ENCODE measurements at regions not wholly inside any gene's neighbourhood (a gene's known extent, or its start where the extent isn't known, plus 50 kb on each side); places are given as distances from the start of the nearest gene placed in this dataset.

- TF ChIP-seq CTCF (IDR thresholded peaks at IDR 0.05) (no peak), POLR2A (IDR thresholded peaks at IDR 0.05) (no peak)
Measured at GRCh38 chr3:35338186-35338585, 301.1 kb upstream of the ARPP21 start.
